Fibroblast of mammary gland (primary cell): ENCODE measurements at regions not wholly inside any gene's neighbourhood (a gene's known extent, or its start where the extent isn't known, plus 50 kb on each side); places are given as distances from the start of the nearest gene placed in this dataset.
A peak's percentile ranks its signal among the peaks of the same experiment; 100 is the strongest.

Experiments used
- DNase-seq: peaks from one replicate; pipeline ENCODE4 v3.0.0-alpha.2; 2010; ENCODE audit warnings: low read depth
- H3K4me3 ChIP-seq: 2 replicates; pipeline ENCODE4 v1.5.1; 2011; ENCODE audit warnings: low read depth, mild to moderate bottlenecking, low read length, moderate library complexity; ENCODE audit not compliant: control insufficient read depth
- TF ChIP-seq, protein P1 (sequence below): conservative IDR thresholded peaks from 2 replicates; pipeline ENCODE4 v1.5.1; 2011; ENCODE audit warnings: low read depth, low read length, inconsistent platforms; ENCODE audit not compliant: control insufficient read depth, insufficient read depth

DNA sequence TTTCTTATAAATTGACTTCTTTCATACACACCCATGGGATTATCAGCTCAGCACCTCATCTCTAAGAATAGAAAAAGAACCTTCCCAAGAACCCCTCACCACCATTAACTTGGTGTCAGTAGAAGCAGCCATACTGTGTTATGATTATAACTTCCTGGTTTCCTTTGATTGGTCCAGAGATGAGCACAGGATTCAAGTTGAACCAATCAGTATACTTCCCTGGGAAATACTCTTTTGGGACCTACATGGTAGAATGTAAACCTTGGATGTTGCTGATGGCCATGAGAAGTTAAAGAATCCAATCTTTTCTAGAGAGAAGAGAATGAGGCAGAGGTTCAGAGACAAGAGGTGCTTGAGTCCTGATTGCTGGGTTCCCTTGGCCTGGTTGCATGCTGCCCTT lies 190.8 kb downstream of the BMP7 start:
- TF ChIP-seq, protein P1, sequence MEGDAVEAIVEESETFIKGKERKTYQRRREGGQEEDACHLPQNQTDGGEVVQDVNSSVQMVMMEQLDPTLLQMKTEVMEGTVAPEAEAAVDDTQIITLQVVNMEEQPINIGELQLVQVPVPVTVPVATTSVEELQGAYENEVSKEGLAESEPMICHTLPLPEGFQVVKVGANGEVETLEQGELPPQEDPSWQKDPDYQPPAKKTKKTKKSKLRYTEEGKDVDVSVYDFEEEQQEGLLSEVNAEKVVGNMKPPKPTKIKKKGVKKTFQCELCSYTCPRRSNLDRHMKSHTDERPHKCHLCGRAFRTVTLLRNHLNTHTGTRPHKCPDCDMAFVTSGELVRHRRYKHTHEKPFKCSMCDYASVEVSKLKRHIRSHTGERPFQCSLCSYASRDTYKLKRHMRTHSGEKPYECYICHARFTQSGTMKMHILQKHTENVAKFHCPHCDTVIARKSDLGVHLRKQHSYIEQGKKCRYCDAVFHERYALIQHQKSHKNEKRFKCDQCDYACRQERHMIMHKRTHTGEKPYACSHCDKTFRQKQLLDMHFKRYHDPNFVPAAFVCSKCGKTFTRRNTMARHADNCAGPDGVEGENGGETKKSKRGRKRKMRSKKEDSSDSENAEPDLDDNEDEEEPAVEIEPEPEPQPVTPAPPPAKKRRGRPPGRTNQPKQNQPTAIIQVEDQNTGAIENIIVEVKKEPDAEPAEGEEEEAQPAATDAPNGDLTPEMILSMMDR = no peak
- no peak overlapping the region for H3K4me3 ChIP-seq
- no peak for DNase-seq

DNA sequence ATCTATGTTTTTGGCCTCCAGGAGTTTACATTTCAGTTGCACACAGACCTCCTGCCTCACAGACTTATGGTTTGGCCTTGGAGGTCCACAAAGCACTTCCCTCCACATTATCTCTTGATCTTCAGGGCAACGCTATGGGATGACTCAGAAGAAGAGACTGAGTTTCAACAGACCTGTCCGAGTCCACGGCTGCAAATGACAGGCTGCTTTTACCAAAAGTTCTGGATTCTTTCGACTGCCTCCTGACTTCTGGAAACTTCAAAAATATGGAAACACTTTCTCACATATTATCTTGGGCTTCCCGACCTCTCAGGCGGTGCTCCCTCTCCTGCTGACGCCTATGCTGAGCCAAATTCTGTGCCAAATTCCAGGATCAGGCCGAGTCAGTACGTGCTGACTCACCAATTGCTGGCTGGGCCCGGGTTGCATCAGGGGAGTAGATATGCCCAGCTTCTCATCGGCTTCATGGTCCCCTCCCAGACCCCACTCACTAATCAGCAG lies 190.2 kb downstream of the BMP7 start:
- TF ChIP-seq, protein P1 = no peak
- no peak overlapping the region for H3K4me3 ChIP-seq
- peak; percentile 46 for DNase-seq

- no peak overlapping the region for H3K4me3 ChIP-seq
- no peak for DNase-seq
- TF ChIP-seq, protein P1 = no peak
These were observed 189.5 kb downstream of the BMP7 start for GRCh38 chr20:57076951-57077350.

DNA sequence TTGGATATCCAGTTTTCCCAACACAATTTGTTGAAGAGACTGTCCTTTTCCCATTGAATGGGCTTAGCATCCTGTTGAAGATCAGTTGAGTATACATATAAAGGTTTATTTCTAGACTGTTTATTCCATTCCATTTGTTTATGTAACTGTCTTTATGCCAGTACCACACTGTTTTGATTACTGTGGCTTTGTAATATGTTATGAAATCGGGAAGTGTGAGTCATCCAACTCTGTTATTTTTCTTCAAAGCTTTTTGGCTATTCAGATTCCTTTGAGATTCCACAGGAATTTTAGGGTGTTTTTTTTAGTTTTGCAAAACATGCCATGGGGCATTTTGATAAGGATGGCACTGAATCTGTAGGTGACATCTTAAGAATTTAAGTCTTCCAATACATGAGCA lies 188.3 kb downstream of the BMP7 start:
- DNase-seq = no peak
- H3K4me3 ChIP-seq = no peak overlapping the region
- TF ChIP-seq, protein P1 = no peak

GRCh38 chr20:57079031-57080005 lies 187.1 kb downstream of the BMP7 start:
- H3K4me3 ChIP-seq = no peak overlapping the region
- TF ChIP-seq, protein P1 = no peak
- no peak for DNase-seq

DNA sequence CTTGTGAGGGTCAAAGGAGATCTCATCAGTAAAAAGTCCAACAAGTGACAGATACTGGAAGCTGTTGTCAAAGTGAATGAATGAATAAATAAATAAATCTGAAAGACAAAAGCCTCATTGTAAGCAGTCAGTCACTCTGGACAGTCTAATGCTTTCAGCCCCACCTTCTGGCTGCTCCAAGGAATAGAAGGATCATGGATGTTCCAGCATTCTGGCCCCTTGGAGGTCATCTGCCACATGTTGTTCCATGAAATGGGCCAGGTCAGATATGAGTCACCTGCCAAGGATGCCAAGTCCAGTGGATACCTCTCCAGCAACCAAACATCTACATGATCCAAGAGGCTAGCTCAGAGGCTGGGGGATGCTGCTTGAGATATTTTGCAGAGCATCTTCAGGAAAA lies 185.6 kb downstream of the BMP7 start:
- H3K4me3 ChIP-seq = no peak overlapping the region
- peak; percentile 55 for DNase-seq
- TF ChIP-seq, protein P1 = peak; percentile 7
